GM19395 (cell line): ENCODE measurements at regions not wholly inside any gene's neighbourhood (a gene's known extent, or its start where the extent isn't known, plus 50 kb on each side); places are given as distances from the start of the nearest gene placed in this dataset.
"Not testable (repeated sequence)": the region's sequence is repeated elsewhere in the genome, so short reads cannot be mapped to it uniquely, and the experiment has no call there.

Experiments used
- ATAC-seq: cut with Tn5 transposase; IDR thresholded peaks from one replicate; pipeline ENCODE4 v1.9.1; 2021; ENCODE audit warnings: mild to moderate bottlenecking, moderate library complexity; ENCODE audit not compliant: unreplicated experiment

GRCh38 chr6:119539066-119539746 is 189.6 kb upstream of the MAN1A1 start:
- no peak for ATAC-seq

DNA sequence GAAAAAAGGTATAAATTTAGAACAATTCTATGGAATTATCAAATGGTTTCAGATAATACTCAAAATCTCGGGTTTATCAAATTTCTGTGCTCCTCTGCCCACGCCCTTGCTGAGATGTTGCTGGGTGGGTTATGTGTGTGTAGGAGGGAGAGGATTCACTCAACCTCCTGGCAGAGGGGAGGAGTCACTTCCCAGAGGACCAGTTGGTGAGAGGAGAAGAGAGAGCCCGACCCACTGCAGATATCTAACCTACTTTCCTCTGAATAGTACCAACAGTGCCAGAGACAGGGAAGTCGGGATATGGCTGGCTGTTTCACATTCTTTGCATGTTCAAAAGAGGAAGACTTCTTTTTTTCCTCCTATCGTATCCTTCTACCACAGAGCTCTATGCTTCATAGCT is 187.1 kb upstream of the MAN1A1 start:
- no peak for ATAC-seq

- ATAC-seq, result peak; percentile 76
These were observed 185.8 kb upstream of the MAN1A1 start for GRCh38 chr6:119535332-119535731.

DNA sequence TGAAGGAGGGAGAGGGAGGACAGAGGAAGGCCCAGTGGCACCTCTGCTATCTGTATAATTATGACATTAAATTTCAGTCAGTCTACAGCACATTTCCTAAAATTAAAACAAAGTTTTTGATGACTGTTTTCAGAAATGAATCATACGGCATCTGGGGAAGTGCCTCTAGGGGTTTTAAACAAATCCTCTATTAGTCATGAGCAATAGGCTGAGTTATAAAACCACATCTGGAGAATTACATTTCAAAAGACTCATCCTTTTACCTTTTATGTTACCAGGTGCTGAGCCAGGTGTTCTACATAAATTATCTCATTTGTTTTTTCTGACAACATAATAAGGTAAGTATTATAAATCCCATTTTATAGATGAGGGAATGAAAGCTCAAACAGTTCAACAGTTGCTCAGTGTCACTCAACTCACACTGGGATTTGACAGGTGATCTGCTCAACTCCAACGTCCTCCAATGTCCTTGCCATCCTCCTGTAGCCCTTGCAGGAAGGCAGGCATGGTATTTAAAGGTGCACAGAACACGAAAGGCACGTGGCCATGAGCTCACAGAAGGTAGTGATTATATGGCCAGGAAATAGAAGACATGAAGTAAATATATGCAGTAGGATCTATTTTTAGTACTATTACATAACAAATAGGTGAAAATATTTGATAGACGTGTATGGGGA is 184.2 kb upstream of the MAN1A1 start:
- peak; percentile 64 for ATAC-seq

- ATAC-seq, result no peak
These were observed 177.6 kb upstream of the MAN1A1 start for GRCh38 chr6:119527231-119527578.

DNA sequence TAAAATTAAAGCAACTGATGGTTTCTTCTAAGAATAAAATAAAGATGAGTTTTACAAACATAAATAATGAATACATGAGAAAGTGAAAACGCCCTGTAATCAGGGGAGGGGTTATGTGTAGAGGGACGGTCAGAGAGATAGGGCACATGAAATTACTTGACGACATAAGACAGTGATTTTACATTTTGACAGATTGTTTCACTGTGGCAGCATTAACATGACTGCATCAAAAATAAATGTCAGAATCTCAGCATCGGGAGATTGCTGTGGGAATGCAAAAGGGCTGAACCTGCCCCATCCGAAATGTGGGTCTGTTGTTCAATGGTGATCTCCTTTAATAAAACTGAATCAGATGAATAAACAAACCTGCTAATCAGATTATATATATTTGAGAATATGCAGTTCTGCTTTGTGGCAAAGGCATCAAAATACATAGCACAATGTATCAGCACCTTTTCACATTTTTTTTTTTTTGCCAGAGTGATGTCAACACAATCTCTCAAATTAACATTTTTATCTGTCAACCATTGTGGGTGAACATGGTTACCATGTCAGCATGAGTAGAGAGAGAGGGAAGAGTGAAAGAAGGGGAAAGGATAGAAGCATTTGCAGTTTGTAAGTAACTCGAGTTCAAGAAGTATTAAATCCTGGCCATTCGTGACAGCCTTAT is 177.1 kb upstream of the MAN1A1 start:
- ATAC-seq, result no peak

DNA sequence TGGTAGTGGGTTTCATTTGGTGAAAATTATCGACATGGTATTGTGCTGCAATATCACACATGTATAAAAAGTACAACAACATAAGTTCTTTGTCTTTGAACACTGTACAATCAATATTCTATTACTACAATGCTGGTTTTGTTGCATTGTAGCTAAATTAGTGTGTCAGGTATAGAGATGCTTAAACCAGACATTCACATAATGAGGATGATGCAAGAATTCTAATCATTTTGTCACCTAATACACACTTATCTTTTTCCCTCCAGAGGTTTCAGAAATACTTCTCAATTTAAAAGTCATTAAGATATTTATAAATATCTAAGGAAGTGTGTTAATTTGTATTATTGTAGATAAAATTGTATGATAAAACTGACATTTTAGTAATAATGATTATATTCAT is 174.8 kb upstream of the MAN1A1 start:
- ATAC-seq, result no peak

- ATAC-seq, result no peak
These were observed 174.0 kb upstream of the MAN1A1 start for GRCh38 chr6:119523556-119523955.

DNA sequence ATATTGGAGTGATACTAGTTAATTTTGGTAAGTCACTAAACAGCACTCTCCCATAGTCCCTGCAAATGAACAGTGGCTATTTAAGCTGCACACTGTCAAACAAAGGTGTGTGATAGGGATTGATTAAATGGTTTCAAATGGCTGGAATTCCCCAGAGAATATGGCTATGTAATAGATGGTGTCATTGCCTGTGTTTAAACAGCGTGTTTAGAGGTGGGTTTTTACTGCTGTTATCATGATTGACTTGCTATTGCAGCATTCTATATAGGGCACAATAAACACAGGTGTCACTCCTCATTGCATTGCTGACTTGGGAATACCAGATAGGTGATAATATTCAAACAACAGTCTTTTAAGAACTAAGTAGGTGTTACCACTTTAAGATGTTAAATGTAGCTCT is 171.7 kb upstream of the MAN1A1 start:
- no peak for ATAC-seq

GRCh38 chr6:119517428-119517827 is 167.9 kb upstream of the MAN1A1 start:
- ATAC-seq, result peak; percentile 58

- no peak for ATAC-seq
These were observed 164.8 kb upstream of the MAN1A1 start for GRCh38 chr6:119514345-119514744.

DNA sequence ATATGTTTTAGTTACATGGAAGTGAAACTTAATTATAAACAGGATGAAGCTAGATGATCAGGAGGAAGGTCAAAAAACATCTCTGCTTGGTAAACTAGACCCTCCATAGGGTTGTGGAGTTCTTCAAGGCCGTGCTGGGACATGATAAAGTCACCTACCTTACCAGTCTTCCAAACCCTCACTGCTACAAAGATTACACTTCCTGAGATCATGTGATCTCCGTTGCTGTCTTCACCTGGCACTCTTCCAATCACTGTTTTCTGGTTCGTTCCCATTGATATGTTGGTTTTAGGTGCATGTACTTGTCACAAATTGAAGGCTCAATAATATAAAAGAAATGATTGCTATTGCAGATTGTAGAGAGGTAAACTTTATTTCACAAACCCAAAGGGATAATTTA is 161.5 kb upstream of the MAN1A1 start:
- ATAC-seq, result no peak

DNA sequence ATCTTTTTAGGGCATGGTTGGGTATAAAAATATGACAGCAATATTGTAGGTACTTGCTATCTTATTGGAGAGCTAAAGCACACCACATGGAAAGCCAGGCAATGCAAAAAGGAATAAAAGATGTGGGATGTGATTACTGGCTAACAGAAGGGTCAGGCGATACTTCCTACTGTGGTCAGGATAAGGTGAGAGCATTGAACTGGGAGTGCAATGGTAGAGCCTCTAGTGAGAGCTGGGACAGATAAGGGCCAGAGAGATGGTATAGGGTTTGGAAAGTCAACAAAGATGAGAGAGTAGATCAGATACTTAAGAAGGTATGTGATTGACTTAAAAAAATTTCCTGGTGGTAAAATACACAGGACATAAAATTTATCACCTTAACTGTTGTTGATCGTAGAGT is 160.7 kb upstream of the MAN1A1 start:
- no peak for ATAC-seq

- no peak for ATAC-seq
These were observed 157.1 kb upstream of the MAN1A1 start for GRCh38 chr6:119506631-119507174.

DNA sequence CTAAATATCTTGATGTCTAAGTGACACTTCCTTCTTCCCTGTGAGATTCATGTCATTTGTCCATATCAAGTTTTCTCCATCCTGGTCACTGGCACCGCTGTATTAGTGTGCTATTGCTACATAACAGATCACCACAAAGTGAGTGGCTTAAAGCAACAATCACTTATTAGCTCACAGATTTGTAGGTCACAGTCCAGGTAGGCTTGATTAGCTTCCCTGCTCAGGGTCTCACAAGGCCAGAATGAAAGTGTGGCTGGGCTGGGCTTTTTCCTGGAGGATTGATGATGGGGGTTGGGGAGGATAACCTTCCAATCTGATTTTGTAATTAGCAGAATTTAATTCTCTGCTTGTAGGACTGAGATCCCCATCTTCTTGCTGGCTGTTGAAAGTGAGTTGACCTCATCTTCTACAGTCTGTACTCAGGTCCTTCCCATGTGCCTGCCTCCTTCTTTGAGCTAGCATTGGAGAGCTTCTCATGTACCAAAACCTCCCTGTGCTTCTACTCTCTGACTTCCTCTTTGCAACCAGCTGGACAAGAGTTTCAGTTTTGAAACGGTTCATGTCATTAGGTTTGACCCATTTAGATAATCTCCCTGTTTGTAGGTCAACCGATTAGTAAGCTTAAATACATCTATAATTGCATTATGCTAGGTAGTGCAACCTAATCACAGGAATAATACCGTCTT is 152.4 kb upstream of the MAN1A1 start:
- ATAC-seq, result peak; percentile 96

DNA sequence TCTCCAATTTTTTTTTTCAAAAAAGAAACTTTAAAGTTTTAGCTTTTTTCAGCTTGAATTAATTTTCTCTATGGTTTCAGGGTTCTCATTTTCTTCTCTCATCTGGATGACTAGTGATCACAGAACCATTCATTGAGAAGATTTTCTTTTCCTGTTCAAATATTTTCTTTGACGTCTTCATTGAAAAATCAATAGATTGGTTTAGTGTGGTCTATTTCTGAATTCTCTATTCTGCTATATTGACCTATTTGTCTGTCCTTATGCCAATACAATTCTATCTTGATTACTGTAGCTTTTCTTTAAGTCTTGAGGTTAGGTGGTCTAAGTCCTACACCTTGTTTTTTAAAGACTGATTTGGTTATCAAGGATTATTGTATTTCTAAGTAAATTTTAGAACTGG is 150.2 kb upstream of the MAN1A1 start:
- no peak for ATAC-seq

DNA sequence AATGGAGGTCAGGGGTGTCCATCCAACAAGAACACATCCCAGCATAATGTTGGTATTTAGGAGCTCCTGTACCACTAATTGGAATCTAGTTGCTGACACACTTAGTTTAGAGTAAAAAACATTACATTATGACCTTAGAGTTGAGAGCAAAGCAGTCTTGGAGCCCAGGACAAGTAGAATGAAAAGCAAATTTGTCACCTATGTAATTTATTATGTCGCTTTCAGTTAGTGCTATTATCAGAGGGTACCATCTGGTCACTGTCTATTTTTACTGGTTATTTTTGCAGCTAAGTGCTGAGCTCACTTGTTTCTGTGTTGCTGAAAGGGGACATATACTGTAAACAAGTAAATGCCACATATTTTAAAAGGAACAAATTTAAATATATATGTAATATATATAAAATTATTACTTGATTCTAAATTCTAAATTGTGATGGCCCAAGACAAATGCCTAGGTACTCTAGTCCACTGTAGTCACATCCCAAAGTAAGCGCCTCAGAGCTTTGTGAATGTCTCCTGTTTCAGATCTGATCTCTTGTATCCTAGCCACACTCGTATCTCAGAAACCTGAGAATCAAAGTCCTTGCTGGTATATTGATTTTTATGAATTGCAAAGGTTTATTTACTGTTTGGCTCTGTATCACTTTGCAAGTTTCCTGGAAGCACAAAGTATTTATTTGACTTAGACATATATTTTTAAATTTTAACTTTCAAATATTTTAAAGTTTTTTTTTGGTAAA is 148.6 kb upstream of the MAN1A1 start:
- no peak for ATAC-seq

GRCh38 chr6:119495230-119495683 is 145.7 kb upstream of the MAN1A1 start:
- no peak for ATAC-seq

DNA sequence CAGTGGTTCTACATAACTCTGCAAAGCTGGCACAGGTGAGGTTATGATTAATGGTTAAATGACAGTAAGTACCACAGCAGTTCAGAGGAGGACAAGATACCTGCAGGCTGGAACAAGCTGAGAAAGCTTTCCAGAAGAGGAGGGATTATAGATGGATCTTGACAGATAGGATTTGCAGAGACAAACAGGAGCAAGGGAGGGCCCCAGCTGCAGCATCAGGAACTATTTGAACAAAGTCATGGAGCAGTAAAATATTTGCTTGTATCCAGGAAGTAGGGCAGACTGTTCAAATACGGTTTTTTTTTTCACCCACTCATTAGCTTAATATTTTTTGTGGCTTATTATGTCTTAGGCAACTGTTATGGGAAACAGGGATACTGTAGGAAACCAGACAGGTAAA is 144.4 kb upstream of the MAN1A1 start:
- ATAC-seq, result no peak

DNA sequence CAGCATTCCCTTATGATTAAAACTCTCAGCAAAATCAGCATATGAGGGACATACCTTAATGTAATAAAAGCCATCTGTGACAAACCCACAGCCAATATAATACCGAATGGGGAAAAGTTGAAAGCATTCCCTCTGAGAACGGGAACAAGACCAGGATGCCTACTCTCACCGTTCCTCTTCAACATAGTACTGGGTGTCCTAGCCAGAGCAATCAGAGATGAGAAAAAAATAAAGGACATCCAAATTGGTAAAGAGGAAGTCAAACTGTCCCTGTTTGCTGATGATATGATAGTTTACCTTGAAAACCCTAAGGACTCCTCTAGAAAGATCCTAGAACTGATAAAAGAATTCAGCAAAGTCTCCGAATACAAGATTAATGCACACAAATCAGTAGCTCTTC is 141.6 kb upstream of the MAN1A1 start:
- ATAC-seq, result not testable (repeated sequence)

- not testable (repeated sequence) for ATAC-seq
These were observed 140.5 kb upstream of the MAN1A1 start for GRCh38 chr6:119490050-119490449.
